ENCODE measurements at regions not wholly inside any gene's neighbourhood (a gene's known extent, or its start where the extent isn't known, plus 50 kb on each side); places are given as distances from the start of the nearest gene placed in this dataset.

- TF ChIP-seq CTCF (IDR thresholded peaks at IDR 0.05; ENCODE audit: low read length) (no peak), EZH2 (optimal IDR thresholded peaks at IDR 0.05; ENCODE audit: low read depth, low read length) (no peak), EZH2phosphoT487 (IDR thresholded peaks at IDR 0.05; ENCODE audit: low read length) (no peak)
Observed at GRCh38 chr12:97989366-97989940, 525.9 kb upstream of the TMPO start.
